Caco-2 (cell line): ENCODE measurements at regions not wholly inside any gene's neighbourhood (a gene's known extent, or its start where the extent isn't known, plus 50 kb on each side); places are given as distances from the start of the nearest gene placed in this dataset.

Experiments
- BruUV-seq: library from RNA; stranded (reverse); fragments of 400-500 nt; replicated peaks from 2 replicates; lab custom pipeline; 2021; lab: Mats Ljungman, UMichigan
- CTCF ChIA-PET: fragments of 300-600 bp; sonication (Branson Sonifier 250); formaldehyde crosslinking; loops from one replicate; lab custom pipeline; 2022; ENCODE audit warnings: antibody characterized with exemption; lab: Charles Lee
- POLR2A ChIA-PET: fragments of 300-600 bp; sonication (Branson Sonifier 250); formaldehyde crosslinking; loops from one replicate; lab custom pipeline; 2022; ENCODE audit warnings: antibody characterized with exemption; lab: Charles Lee
- DNase-seq, 2 experiments: peaks; one replicate each; pipeline versions ENCODE4 v3.0.0 to v3.0.0-alpha.2; 2020 to 2022
- H3K27me3 ChIP-seq: replicated peaks from 2 replicates; pipeline ENCODE4 v1.6.0; 2011; ENCODE audit warnings: low read length; ENCODE audit not compliant: control insufficient read depth, insufficient read depth
- H3K36me3 ChIP-seq: 2 replicates; pipeline ENCODE4 v1.5.1; 2011; ENCODE audit warnings: low read length; ENCODE audit not compliant: control insufficient read depth, insufficient read depth
- H3K4me1 ChIP-seq: fragments of 250-450 bp; sonication (Bioruptor Pico); 2 replicates; pipeline ENCODE4 v1.5.1; 2020; ENCODE audit warnings: mild to moderate bottlenecking
- H3K4me3 ChIP-seq: 2 replicates; pipeline ENCODE4 v1.5.1; 2011; ENCODE audit warnings: low read depth, mild to moderate bottlenecking, control low read depth, low read length
- H3K9me3 ChIP-seq: fragments of 250-450 bp; sonication (Bioruptor Pico); 2 replicates; pipeline ENCODE4 v1.5.1; 2020; ENCODE audit warnings: mild to moderate bottlenecking, moderate library complexity
- H3K27ac Mint-ChIP-seq: one replicate; pipeline ENCODE4 v1.8.0; 2022; ENCODE audit warnings: mixed read lengths; ENCODE audit not compliant: unreplicated experiment
- H3K27me3 Mint-ChIP-seq: one replicate; pipeline ENCODE4 v1.8.0; 2022; ENCODE audit warnings: mixed read lengths; ENCODE audit not compliant: insufficient read depth, unreplicated experiment
- H3K36me3 Mint-ChIP-seq: one replicate; pipeline ENCODE4 v1.8.0; 2022; ENCODE audit warnings: mild to moderate bottlenecking, mixed read lengths; ENCODE audit not compliant: insufficient read depth, unreplicated experiment
- H3K4me1 Mint-ChIP-seq: one replicate; pipeline ENCODE4 v1.8.0; 2022; ENCODE audit warnings: low read depth, mixed read lengths; ENCODE audit not compliant: unreplicated experiment
- H3K4me3 Mint-ChIP-seq: one replicate; pipeline ENCODE4 v1.8.0; 2022; ENCODE audit warnings: mild to moderate bottlenecking, moderate library complexity, mixed read lengths; ENCODE audit not compliant: unreplicated experiment
- H3K9me3 Mint-ChIP-seq: one replicate; pipeline ENCODE4 v1.8.0; 2022; ENCODE audit warnings: mixed read lengths; ENCODE audit not compliant: unreplicated experiment
- CTCF ChIP-seq, 2 experiments: fragments of 200-600 bp in 1 of 2; IDR thresholded peaks; 1 replicate in 1 of 2; 2 replicates in 1 of 2; pipeline versions ENCODE4 v1.5.1 to v1.8.0; 2011 to 2022; ENCODE audit warnings: antibody characterized with exemption in 1 of 2, control low read depth in 1 of 2, inconsistent platforms in 1 of 2, low read depth in 1 of 2, low read length in 1 of 2, mild to moderate bottlenecking in 1 of 2, moderate library complexity in 1 of 2; ENCODE audit not compliant: insufficient read depth in 1 of 2, severe bottlenecking in 1 of 2, unreplicated experiment in 1 of 2
- intact Hi-C: fragments of 100-400 bp; cut with micrococcal nuclease; formaldehyde crosslinking; loops from one replicate; pipeline ENCODE4 v1.10.0; 2022; ENCODE audit not compliant: unreplicated experiment

DNA sequence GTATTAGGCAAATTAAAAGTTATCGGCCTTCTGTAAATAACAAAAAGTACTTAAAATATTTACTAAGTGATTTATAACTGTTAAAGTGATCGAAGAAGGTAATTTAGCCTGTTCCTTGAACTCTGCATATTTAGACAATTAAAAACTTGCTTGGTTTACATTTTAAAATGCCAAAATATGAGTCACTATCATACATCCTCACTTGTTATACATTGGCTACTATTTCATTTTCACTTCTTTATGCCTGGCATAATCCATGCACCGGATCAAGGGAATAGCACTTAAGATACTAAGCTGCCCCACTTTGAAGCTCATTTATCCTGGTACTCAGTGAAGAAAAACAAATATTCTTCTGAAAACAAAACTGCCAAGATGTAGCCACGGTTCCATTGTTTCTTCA, 344.6 kb downstream of the UBE3D start:
- ChIA-PET CTCF (interaction anchor here (1.0 kb wide), 1 partner anchor 9 kb away, joined by 3 read pairs; no protein-coding TSS in a partner anchor), POLR2A (no interaction called here)
- Mint-ChIP-seq H3K27me3 (peaks cover 6% of the 10 kb centered on the region), H3K4me3 (no peak overlapping the region), H3K9me3 (no peaks in the 10 kb centered on the region), H3K27ac (no peak overlapping the region), H3K4me1 (no peaks in the 10 kb centered on the region), H3K36me3 (no peaks in the 10 kb centered on the region)
- Histone ChIP-seq H3K4me3 (no peak overlapping the region), H3K9me3 (no peaks in the 10 kb centered on the region), H3K4me1 (no peaks in the 10 kb centered on the region), H3K27me3 (no peaks in the 10 kb centered on the region), H3K36me3 (no peaks in the 10 kb centered on the region)
- DNase-seq, result no peak
- BruUV-seq, result no TSS peak
- intact Hi-C loops, result no loop called here
- no peak for TF ChIP-seq CTCF (IDR thresholded peaks at IDR 0.05; ENCODE audit: insufficient read depth in 1 of 2, low read depth in 1 of 2, low read length in 1 of 2, severe bottlenecking in 1 of 2, unreplicated experiment in 1 of 2)

- H3K4me3 Mint-ChIP-seq, result no peak overlapping the region
- no peaks in the 10 kb centered on the region for H3K9me3 ChIP-seq
- ChIA-PET POLR2A (no interaction called here), CTCF (no interaction called here)
- H3K4me1 ChIP-seq, result no peaks in the 10 kb centered on the region
- no peak for DNase-seq
- no peaks in the 10 kb centered on the region for H3K36me3 ChIP-seq
- H3K4me1 Mint-ChIP-seq, result no peaks in the 10 kb centered on the region
- BruUV-seq, result no TSS peak
- H3K27me3 ChIP-seq, result no peaks in the 10 kb centered on the region
- H3K36me3 Mint-ChIP-seq, result peaks cover 4% of the 10 kb centered on the region
- no peak overlapping the region for H3K27ac Mint-ChIP-seq
- intact Hi-C loops, result no loop called here
- H3K27me3 Mint-ChIP-seq, result peaks cover 13% of the 10 kb centered on the region
- no peak for TF ChIP-seq CTCF (IDR thresholded peaks at IDR 0.05; ENCODE audit: insufficient read depth in 1 of 2, low read depth in 1 of 2, low read length in 1 of 2, severe bottlenecking in 1 of 2, unreplicated experiment in 1 of 2)
- H3K9me3 Mint-ChIP-seq, result no peaks in the 10 kb centered on the region
- no peak overlapping the region for H3K4me3 ChIP-seq
Observed at GRCh38 chr6:82735790-82736189, 329.9 kb downstream of the UBE3D start.

DNA sequence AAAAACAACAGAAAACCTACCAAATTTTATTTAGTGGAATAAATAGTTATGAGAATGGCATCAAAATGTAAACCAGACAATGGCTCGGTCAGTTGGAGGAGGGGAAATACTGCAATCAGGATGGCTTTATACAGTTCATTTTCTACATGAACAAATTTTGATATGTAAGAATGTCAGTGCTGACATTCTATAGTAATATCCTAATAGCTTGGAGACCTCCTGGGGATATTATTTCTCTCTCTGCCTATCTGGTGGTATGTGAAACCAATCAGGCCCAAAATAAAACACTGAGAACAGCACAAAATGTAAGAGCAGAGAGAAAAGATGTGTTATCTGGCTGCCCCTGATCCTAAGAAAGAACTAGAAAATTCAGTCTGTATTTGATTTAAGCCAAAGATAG, 327.7 kb downstream of the UBE3D start:
- BruUV-seq, result no TSS peak
- Mint-ChIP-seq H3K27me3 (peaks cover 15% of the 10 kb centered on the region), H3K9me3 (no peaks in the 10 kb centered on the region), H3K4me1 (no peaks in the 10 kb centered on the region), H3K4me3 (no peak overlapping the region), H3K36me3 (no peaks in the 10 kb centered on the region), H3K27ac (no peak overlapping the region)
- DNase-seq, result no peak
- H3K4me3 ChIP-seq, result no peak overlapping the region
- H3K4me1 ChIP-seq, result no peaks in the 10 kb centered on the region
- H3K36me3 ChIP-seq, result no peaks in the 10 kb centered on the region
- H3K27me3 ChIP-seq, result no peaks in the 10 kb centered on the region
- TF ChIP-seq CTCF (IDR thresholded peaks at IDR 0.05; ENCODE audit: insufficient read depth in 1 of 2, low read depth in 1 of 2, low read length in 1 of 2, severe bottlenecking in 1 of 2, unreplicated experiment in 1 of 2), result no peak
- intact Hi-C loops, result no loop called here
- ChIA-PET POLR2A (no interaction called here), CTCF (no interaction called here)
- H3K9me3 ChIP-seq, result no peaks in the 10 kb centered on the region
